Esophagus (tissue), 2 donors: ENCODE measurements at regions not wholly inside any gene's neighbourhood (a gene's known extent, or its start where the extent isn't known, plus 50 kb on each side); places are given as distances from the start of the nearest gene placed in this dataset.

ENCODE experiments used
- H3K27ac ChIP-seq, 2 donors: one replicate each; pipeline ENCODE4 v1.5.1; 2013; ENCODE audit warnings: low read depth in 2 of 2, mild to moderate bottlenecking in 2 of 2, inconsistent platforms in 1 of 2, low read length in 1 of 2, moderate library complexity in 1 of 2
- H3K27me3 ChIP-seq, 2 donors: one replicate each; pipeline ENCODE4 v1.6.1; 2013; ENCODE audit warnings: low read length in 2 of 2, control low read depth in 1 of 2, mild to moderate bottlenecking in 1 of 2; ENCODE audit not compliant: insufficient read depth in 2 of 2, control insufficient read depth in 1 of 2
- H3K36me3 ChIP-seq, 2 donors: one replicate each; pipeline ENCODE4 v1.6.1; 2013; ENCODE audit warnings: low read length in 1 of 2; ENCODE audit not compliant: control insufficient read depth in 2 of 2, insufficient read depth in 2 of 2
- H3K4me1 ChIP-seq, 2 donors: one replicate each; pipeline ENCODE4 v1.6.1; 2013; ENCODE audit warnings: low read length in 1 of 2; ENCODE audit not compliant: control insufficient read depth in 2 of 2, insufficient read depth in 2 of 2
- H3K4me3 ChIP-seq, 2 donors: one replicate each; pipeline ENCODE4 v1.5.1; 2013; ENCODE audit warnings: low read length in 2 of 2, mild to moderate bottlenecking in 2 of 2, low read depth in 1 of 2, moderate library complexity in 1 of 2
- H3K9me3 ChIP-seq, 2 donors: one replicate each; pipeline ENCODE4 v1.6.1; 2013; ENCODE audit warnings: mild to moderate bottlenecking in 2 of 2, low read depth in 1 of 2, low read length in 1 of 2, moderate library complexity in 1 of 2; ENCODE audit not compliant: control insufficient read depth in 2 of 2, insufficient read depth in 1 of 2
- WGBS, 2 donors: extraction: QIAGEN DNeasy Blood & Tissue Kit; methylation state at CpG; one replicate each; pipeline ENCODE4 v1.1.7; 2013; 5-methylcytosine and 5-hydroxymethylcytosine counted together
- donor health status: healthy with polysubstance abuse.
- donor health status: Bipolar disorder and iron deficiency.

DNA sequence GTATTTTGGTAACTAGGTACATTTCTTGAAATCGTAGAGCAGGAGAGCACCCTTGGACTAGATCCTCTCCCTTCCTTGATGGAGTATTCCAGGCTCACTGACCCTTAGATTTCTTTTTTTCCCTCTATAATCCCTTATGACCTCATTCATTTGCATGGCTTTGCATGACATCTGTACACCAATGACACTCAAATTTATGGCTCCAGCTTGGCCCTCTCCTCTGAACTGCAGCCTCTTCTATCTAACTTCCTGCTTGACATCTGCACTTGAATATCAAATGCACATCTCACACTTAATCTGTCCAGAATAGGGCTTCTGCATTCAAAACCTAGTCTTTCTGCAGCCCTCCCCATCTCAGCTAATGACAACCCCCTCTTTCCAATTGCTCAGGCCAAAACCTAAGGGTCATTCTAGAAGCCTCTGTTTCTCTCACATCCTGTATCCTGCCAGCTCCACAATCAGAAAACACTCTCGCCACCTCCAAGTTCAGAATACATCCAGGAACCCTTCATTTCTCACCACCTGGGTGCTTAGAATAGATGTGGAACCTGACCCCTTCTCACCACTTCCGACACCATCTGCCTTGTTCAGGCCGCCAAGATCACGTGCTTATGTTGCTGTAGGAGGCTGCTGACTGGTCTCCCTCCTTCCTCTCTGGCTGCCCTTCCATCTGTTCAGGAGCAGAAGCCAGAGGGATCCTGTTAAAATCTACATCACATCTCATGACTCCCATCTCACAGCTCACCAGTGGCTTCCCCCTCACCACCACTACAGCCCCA is 138.9 kb upstream of the MTNR1B start:
- Histone ChIP-seq H3K36me3 (no peaks in the 10 kb centered on the region), H3K4me3 (no peak overlapping the region), H3K4me1 (no peaks in the 10 kb centered on the region), H3K27ac (no peak overlapping the region), H3K27me3 (no peaks in the 10 kb centered on the region), H3K9me3 (no peaks in the 10 kb centered on the region)
- 78 to 79% methylated on average over 5 of the region's 5 CpGs for WGBS, 2 donors

DNA sequence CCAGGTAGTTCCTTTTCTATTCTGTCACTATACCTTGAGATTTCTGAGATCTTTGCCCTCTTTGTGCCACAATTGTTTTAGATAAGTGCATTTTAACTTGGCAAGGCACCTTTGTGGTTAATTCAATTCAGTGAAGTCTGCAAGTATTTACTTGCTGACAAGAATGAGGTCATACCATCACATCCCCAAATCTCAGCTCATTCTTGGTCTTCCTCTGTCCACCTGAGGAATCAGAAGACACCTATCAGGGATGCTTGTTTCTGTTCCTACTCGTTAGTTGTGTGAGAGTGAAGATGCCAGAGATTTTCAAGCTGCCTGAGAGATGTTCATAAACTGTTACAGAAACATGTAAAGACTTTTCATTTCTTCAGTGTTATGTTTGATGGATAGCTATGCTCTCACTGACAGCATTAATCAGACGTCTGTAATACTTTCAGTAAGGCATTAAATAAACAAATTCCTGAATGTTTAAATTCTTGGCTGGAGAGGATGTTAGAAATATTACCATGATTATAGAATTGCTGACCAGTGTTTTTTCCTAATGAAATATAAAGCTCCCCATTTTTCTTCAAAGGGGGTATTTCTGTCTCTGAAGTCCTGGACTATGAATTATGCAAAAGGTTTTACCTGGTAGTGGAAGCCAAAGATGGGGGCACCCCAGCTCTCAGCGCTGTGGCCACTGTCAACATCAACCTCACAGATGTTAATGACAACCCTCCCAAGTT is 135.0 kb upstream of the MTNR1B start:
- Histone ChIP-seq H3K27ac (no peak overlapping the region), H3K36me3 (no peaks in the 10 kb centered on the region), H3K4me1 (peaks cover 0 to 4% of the 10 kb centered on the region in 2 donors), H3K27me3 (no peaks in the 10 kb centered on the region), H3K9me3 (no peaks in the 10 kb centered on the region), H3K4me3 (no peak overlapping the region)
- 39 to 47% methylated on average over 3 of the region's 3 CpGs for WGBS, 2 donors

DNA sequence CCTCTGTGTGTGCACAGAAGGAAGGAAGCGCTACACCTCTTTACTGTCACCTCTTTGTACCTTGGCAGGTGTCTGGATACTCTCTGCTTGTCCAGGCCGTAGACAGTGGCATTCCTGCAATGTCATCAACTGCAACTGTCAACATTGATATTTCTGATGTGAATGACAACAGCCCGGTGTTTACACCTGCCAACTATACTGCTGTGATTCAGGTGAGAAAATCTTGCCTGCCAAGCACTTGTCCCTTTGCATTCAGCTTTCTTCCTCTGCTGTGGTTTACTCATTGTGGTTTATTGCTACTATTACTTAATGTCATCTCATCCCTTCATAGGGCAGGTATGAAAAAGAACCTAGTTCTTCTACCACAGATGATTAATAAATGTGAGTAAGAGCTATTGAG is 131.9 kb upstream of the MTNR1B start:
- Histone ChIP-seq H3K27ac (no peak overlapping the region), H3K36me3 (no peaks in the 10 kb centered on the region), H3K4me3 (no peak overlapping the region), H3K4me1 (peaks cover 0 to 6% of the 10 kb centered on the region in 2 donors), H3K9me3 (no peaks in the 10 kb centered on the region), H3K27me3 (no peaks in the 10 kb centered on the region)
- WGBS, 2 donors, result 69 to 78% methylated on average over 3 of the region's 3 CpGs

- no peaks in the 10 kb centered on the region for H3K36me3 ChIP-seq
- WGBS, 2 donors, result 63 to 80% methylated on average over 5 of the region's 5 CpGs
- no peak overlapping the region for H3K4me3 ChIP-seq
- no peaks in the 10 kb centered on the region for H3K27me3 ChIP-seq
- peaks cover 3 to 6% of the 10 kb centered on the region in 2 donors for H3K4me1 ChIP-seq
- H3K9me3 ChIP-seq, result no peaks in the 10 kb centered on the region
- no peak overlapping the region for H3K27ac ChIP-seq
These were observed 130.6 kb upstream of the MTNR1B start for GRCh38 chr11:92838759-92839310.

GRCh38 chr11:92839450-92839849 is 130.0 kb upstream of the MTNR1B start:
- Histone ChIP-seq H3K27ac (no peak overlapping the region), H3K36me3 (no peaks in the 10 kb centered on the region), H3K27me3 (no peaks in the 10 kb centered on the region), H3K4me1 (peaks cover 8% of the 10 kb centered on the region in 2 donors), H3K9me3 (no peaks in the 10 kb centered on the region), H3K4me3 (no peak overlapping the region)
- WGBS, 2 donors, result 60 to 62% methylated on average over 5 of the region's 5 CpGs

GRCh38 chr11:92841719-92842118 is 127.7 kb upstream of the MTNR1B start:
- H3K9me3 ChIP-seq, result no peaks in the 10 kb centered on the region
- no peaks in the 10 kb centered on the region for H3K36me3 ChIP-seq
- WGBS, 2 donors, result 76 to 97% methylated on average over 1 of the region's 1 CpG
- H3K4me3 ChIP-seq, result no peak overlapping the region
- H3K27me3 ChIP-seq, result no peaks in the 10 kb centered on the region
- no peak overlapping the region for H3K27ac ChIP-seq
- H3K4me1 ChIP-seq, result peaks cover 8% of the 10 kb centered on the region in 2 donors

DNA sequence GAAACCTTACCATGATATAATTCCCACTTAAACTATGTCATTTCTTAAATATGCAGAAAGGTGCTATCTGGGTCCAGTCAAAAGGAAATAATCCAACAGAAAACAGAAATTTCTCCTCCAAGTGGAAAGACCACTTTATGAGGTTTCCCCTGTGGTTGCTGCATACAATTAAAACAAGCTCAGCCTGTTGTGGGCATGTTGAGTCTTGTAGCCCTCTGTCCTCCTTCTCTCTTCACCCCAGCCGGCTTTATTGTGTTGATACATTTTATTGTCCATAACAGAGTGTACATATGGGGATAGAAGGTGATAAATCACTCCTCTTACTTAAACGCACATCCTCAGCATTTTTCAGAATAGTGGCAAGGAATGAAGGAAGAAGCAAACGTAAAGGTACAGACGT is 126.0 kb upstream of the MTNR1B start:
- Histone ChIP-seq H3K9me3 (no peaks in the 10 kb centered on the region), H3K36me3 (no peaks in the 10 kb centered on the region), H3K27me3 (no peaks in the 10 kb centered on the region), H3K27ac (no peak overlapping the region), H3K4me1 (peaks cover 8% of the 10 kb centered on the region in 2 donors), H3K4me3 (no peak overlapping the region)
- 54 to 59% methylated on average over 4 of the region's 4 CpGs for WGBS, 2 donors

- Histone ChIP-seq H3K4me1 (peaks cover 5 to 8% of the 10 kb centered on the region in 2 donors), H3K27me3 (no peaks in the 10 kb centered on the region), H3K4me3 (no peak overlapping the region), H3K27ac (no peak overlapping the region), H3K36me3 (no peaks in the 10 kb centered on the region), H3K9me3 (no peaks in the 10 kb centered on the region)
- WGBS, 2 donors, result 95 to 96% methylated on average over 13 of the region's 13 CpGs
These were observed 125.3 kb upstream of the MTNR1B start for GRCh38 chr11:92844197-92844596.

GRCh38 chr11:92845390-92845789 is 124.1 kb upstream of the MTNR1B start:
- no peak overlapping the region for H3K4me3 ChIP-seq
- H3K4me1 ChIP-seq, result peaks cover 5 to 8% of the 10 kb centered on the region in 2 donors
- no peak overlapping the region for H3K27ac ChIP-seq
- no peaks in the 10 kb centered on the region for H3K27me3 ChIP-seq
- no peaks in the 10 kb centered on the region for H3K36me3 ChIP-seq
- WGBS, 2 donors, result 74 to 87% methylated on average over 4 of the region's 4 CpGs
- no peaks in the 10 kb centered on the region for H3K9me3 ChIP-seq
